ENCODE measurements at regions not wholly inside any gene's neighbourhood (a gene's known extent, or its start where the extent isn't known, plus 50 kb on each side); places are given as distances from the start of the nearest gene placed in this dataset.

GRCh38 chr1:239128541-239128940, 257.8 kb upstream of the CHRM3 start:
- no peaks in the 10 kb centered on the region for H3K79me2 ChIP-seq (ENCODE audit: insufficient read depth, low read length)
- TF ChIP-seq CTCF (IDR thresholded peaks at IDR 0.05; ENCODE audit: extremely low read depth, low read depth, low read length): no peak
- H2AFZ ChIP-seq (ENCODE audit: low read length): no peak overlapping the region
- DNase-seq (ENCODE audit: insufficient read length, low spot score, missing footprints): no peak
- no peaks in the 10 kb centered on the region for H3K4me1 ChIP-seq (ENCODE audit: insufficient read depth, low read length)
- H3K4me2 ChIP-seq (ENCODE audit: insufficient read depth, low read length): no peak overlapping the region
- no peak overlapping the region for H3K4me3 ChIP-seq (ENCODE audit: insufficient read depth, low read length)
- H3K27ac ChIP-seq (ENCODE audit: low read depth, low read length): no peak overlapping the region
- H3K9me3 ChIP-seq (ENCODE audit: low read depth, low read length): no peaks in the 10 kb centered on the region
- H3K36me3 ChIP-seq (ENCODE audit: insufficient read depth, low read length): no peaks in the 10 kb centered on the region
- H4K20me1 ChIP-seq (ENCODE audit: insufficient read depth, low read length): no peaks in the 10 kb centered on the region
- no peaks in the 10 kb centered on the region for H3K27me3 ChIP-seq (ENCODE audit: insufficient read depth, low read length)

GRCh38 chr1:239126884-239127283, 259.5 kb upstream of the CHRM3 start:
- Histone ChIP-seq H3K4me3 (ENCODE audit: insufficient read depth, low read length) (no peak overlapping the region), H3K27ac (ENCODE audit: low read depth, low read length) (no peak overlapping the region), H3K27me3 (ENCODE audit: insufficient read depth, low read length) (no peaks in the 10 kb centered on the region), H3K36me3 (ENCODE audit: insufficient read depth, low read length) (no peaks in the 10 kb centered on the region), H4K20me1 (ENCODE audit: insufficient read depth, low read length) (no peaks in the 10 kb centered on the region), H3K4me2 (ENCODE audit: insufficient read depth, low read length) (no peak overlapping the region), H3K4me1 (ENCODE audit: insufficient read depth, low read length) (no peaks in the 10 kb centered on the region), H3K79me2 (ENCODE audit: insufficient read depth, low read length) (no peaks in the 10 kb centered on the region), H3K9me3 (ENCODE audit: low read depth, low read length) (no peaks in the 10 kb centered on the region), H2AFZ (ENCODE audit: low read length) (no peak overlapping the region)
- TF ChIP-seq CTCF (IDR thresholded peaks at IDR 0.05; ENCODE audit: extremely low read depth, low read depth, low read length): no peak
- no peak for DNase-seq (ENCODE audit: insufficient read length, low spot score, missing footprints)

DNA sequence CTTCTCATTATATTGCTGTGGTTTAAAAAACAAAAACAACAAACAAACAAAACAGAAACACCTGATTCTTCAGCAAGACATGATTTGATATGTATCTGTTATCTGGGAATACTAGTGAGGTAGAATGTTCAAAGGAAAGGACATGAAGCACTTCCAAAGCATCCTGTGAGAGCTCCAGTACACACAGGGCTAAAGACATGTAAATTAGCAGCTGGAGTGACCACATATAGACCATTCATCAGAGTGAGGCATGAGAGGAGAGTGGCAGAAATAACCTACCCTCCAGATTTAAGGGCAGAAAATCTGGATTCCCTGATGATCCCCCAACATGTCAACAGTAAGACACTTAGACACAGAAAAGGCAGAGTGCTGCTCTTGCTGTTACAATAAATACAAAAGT, 260.5 kb upstream of the CHRM3 start:
- H3K79me2 ChIP-seq (ENCODE audit: insufficient read depth, low read length): no peaks in the 10 kb centered on the region
- H4K20me1 ChIP-seq (ENCODE audit: insufficient read depth, low read length): no peaks in the 10 kb centered on the region
- no peak overlapping the region for H3K27ac ChIP-seq (ENCODE audit: low read depth, low read length)
- no peak overlapping the region for H3K4me3 ChIP-seq (ENCODE audit: insufficient read depth, low read length)
- no peaks in the 10 kb centered on the region for H3K4me1 ChIP-seq (ENCODE audit: insufficient read depth, low read length)
- H3K36me3 ChIP-seq (ENCODE audit: insufficient read depth, low read length): no peaks in the 10 kb centered on the region
- no peaks in the 10 kb centered on the region for H3K9me3 ChIP-seq (ENCODE audit: low read depth, low read length)
- H3K27me3 ChIP-seq (ENCODE audit: insufficient read depth, low read length): no peaks in the 10 kb centered on the region
- TF ChIP-seq CTCF (IDR thresholded peaks at IDR 0.05; ENCODE audit: extremely low read depth, low read depth, low read length): no peak
- DNase-seq (ENCODE audit: insufficient read length, low spot score, missing footprints): no peak
- no peak overlapping the region for H2AFZ ChIP-seq (ENCODE audit: low read length)
- H3K4me2 ChIP-seq (ENCODE audit: insufficient read depth, low read length): no peak overlapping the region

- no peak overlapping the region for H3K4me3 ChIP-seq (ENCODE audit: insufficient read depth, low read length)
- H2AFZ ChIP-seq (ENCODE audit: low read length): no peak overlapping the region
- H3K27me3 ChIP-seq (ENCODE audit: insufficient read depth, low read length): no peaks in the 10 kb centered on the region
- no peaks in the 10 kb centered on the region for H3K4me1 ChIP-seq (ENCODE audit: insufficient read depth, low read length)
- H3K27ac ChIP-seq (ENCODE audit: low read depth, low read length): no peak overlapping the region
- TF ChIP-seq CTCF (IDR thresholded peaks at IDR 0.05; ENCODE audit: extremely low read depth, low read depth, low read length): no peak
- no peaks in the 10 kb centered on the region for H4K20me1 ChIP-seq (ENCODE audit: insufficient read depth, low read length)
- no peaks in the 10 kb centered on the region for H3K79me2 ChIP-seq (ENCODE audit: insufficient read depth, low read length)
- no peak for DNase-seq (ENCODE audit: insufficient read length, low spot score, missing footprints)
- no peaks in the 10 kb centered on the region for H3K9me3 ChIP-seq (ENCODE audit: low read depth, low read length)
- H3K36me3 ChIP-seq (ENCODE audit: insufficient read depth, low read length): no peaks in the 10 kb centered on the region
- no peak overlapping the region for H3K4me2 ChIP-seq (ENCODE audit: insufficient read depth, low read length)
Observed at GRCh38 chr1:239125027-239125426, 261.3 kb upstream of the CHRM3 start.
